Left cardiac atrium (tissue), 4 donors: ENCODE measurements at regions not wholly inside any gene's neighbourhood (a gene's known extent, or its start where the extent isn't known, plus 50 kb on each side); places are given as distances from the start of the nearest gene placed in this dataset.

Source experiments
- ATAC-seq, 2 donors: fragments of 200-7000 bp; cut with Tn5 transposase; one replicate each; pipeline ENCODE4 v1.9.1; 2020; ENCODE audit warnings: mild to moderate bottlenecking in 2 of 2, moderate library complexity in 2 of 2
- DNase-seq: peaks from one replicate; pipeline ENCODE4 v3.0.0-alpha.2; 2020
- intact Hi-C, 2 donors: fragments of 100-400 bp; cut with DNase I; formaldehyde crosslinking; loops; one replicate each; pipeline versions ENCODE4 v1.14.1 to v1.15.1; 2022 to 2023
- donor health status: DM: no; HTN: yes; CAD: no.
- donor health status: DM: no; HTN: yes; CAD: no; lungs with severe emphysema.
- donor health status: DM: yes; HTN: yes; CAD: no.
- donor health status: Dilated cardiomyopathy.

- DNase-seq (no peak), ATAC-seq (no peak)
- intact Hi-C loops: no loop called here
Measured at GRCh38 chr2:146213674-146214073, 1631.2 kb upstream of the ACVR2A start.

- no peak for DNase-seq
- ATAC-seq: no peak
- intact Hi-C loops: no loop called here
Measured at GRCh38 chr2:146212602-146213001, 1632.2 kb upstream of the ACVR2A start.

- ATAC-seq: no peak
- DNase-seq: no peak
- intact Hi-C loops: no loop called here
Measured at GRCh38 chr2:146209842-146210275, 1635.0 kb upstream of the ACVR2A start.

- DNase-seq (no peak), ATAC-seq (no peak)
- intact Hi-C loops: no loop called here
Measured at GRCh38 chr2:146207901-146208300, 1636.9 kb upstream of the ACVR2A start.

- ATAC-seq (no peak), DNase-seq (no peak)
- intact Hi-C loops: no loop called here
Measured at GRCh38 chr2:146207417-146207816, 1637.4 kb upstream of the ACVR2A start.

GRCh38 chr2:146203064-146203624 lies 1641.7 kb upstream of the ACVR2A start:
- DNase-seq (no peak), ATAC-seq (no peak)
- intact Hi-C loops: no loop called here

- intact Hi-C loops: no loop called here
- DNase-seq: no peak
- ATAC-seq: no peak
Measured at GRCh38 chr2:146193619-146194018, 1651.2 kb upstream of the ACVR2A start.

GRCh38 chr2:146189541-146189940 lies 1655.3 kb upstream of the ACVR2A start:
- ATAC-seq (no peak), DNase-seq (no peak)
- intact Hi-C loops: no loop called here

- ATAC-seq (no peak), DNase-seq (no peak)
- intact Hi-C loops: no loop called here
Measured at GRCh38 chr2:146173934-146174333, 1654.0 kb upstream of the ZEB2 start.

GRCh38 chr2:146161256-146161882 lies 1641.5 kb upstream of the ZEB2 start:
- no peak for DNase-seq
- ATAC-seq: no peak
- intact Hi-C loops: no loop called here

GRCh38 chr2:146158072-146158674 lies 1638.3 kb upstream of the ZEB2 start:
- intact Hi-C loops: no loop called here
- DNase-seq (no peak), ATAC-seq (no peak)

GRCh38 chr2:146147448-146148012 lies 1627.6 kb upstream of the ZEB2 start:
- ATAC-seq: no peak
- DNase-seq: no peak
- intact Hi-C loops: no loop called here

- no peak for DNase-seq
- intact Hi-C loops: no loop called here
- no peak for ATAC-seq
Measured at GRCh38 chr2:146143971-146144370, 1624.1 kb upstream of the ZEB2 start.

GRCh38 chr2:146138820-146139219 lies 1618.9 kb upstream of the ZEB2 start:
- ATAC-seq: no peak
- DNase-seq: no peak
- intact Hi-C loops: no loop called here

- intact Hi-C loops: no loop called here
- DNase-seq: no peak
- ATAC-seq: no peak
Measured at GRCh38 chr2:146135245-146135644, 1615.3 kb upstream of the ZEB2 start.

- DNase-seq: no peak
- no peak for ATAC-seq
- intact Hi-C loops: no loop called here
Measured at GRCh38 chr2:146131785-146132184, 1611.9 kb upstream of the ZEB2 start.

- ATAC-seq (no peak), DNase-seq (no peak)
- intact Hi-C loops: no loop called here
Measured at GRCh38 chr2:146131048-146131447, 1611.1 kb upstream of the ZEB2 start.

- intact Hi-C loops: no loop called here
- ATAC-seq (no peak), DNase-seq (no peak)
Measured at GRCh38 chr2:146130290-146130689, 1610.4 kb upstream of the ZEB2 start.

GRCh38 chr2:146129231-146129630 lies 1609.3 kb upstream of the ZEB2 start:
- intact Hi-C loops: no loop called here
- no peak for ATAC-seq
- DNase-seq: no peak

GRCh38 chr2:146128216-146128615 lies 1608.3 kb upstream of the ZEB2 start:
- intact Hi-C loops: no loop called here
- DNase-seq: no peak
- ATAC-seq: no peak

GRCh38 chr2:146125551-146125950 lies 1605.6 kb upstream of the ZEB2 start:
- DNase-seq: no peak
- ATAC-seq: no peak
- intact Hi-C loops: no loop called here
